ENCODE measurements at regions not wholly inside any gene's neighbourhood (a gene's known extent, or its start where the extent isn't known, plus 50 kb on each side); places are given as distances from the start of the nearest gene placed in this dataset.

DNA sequence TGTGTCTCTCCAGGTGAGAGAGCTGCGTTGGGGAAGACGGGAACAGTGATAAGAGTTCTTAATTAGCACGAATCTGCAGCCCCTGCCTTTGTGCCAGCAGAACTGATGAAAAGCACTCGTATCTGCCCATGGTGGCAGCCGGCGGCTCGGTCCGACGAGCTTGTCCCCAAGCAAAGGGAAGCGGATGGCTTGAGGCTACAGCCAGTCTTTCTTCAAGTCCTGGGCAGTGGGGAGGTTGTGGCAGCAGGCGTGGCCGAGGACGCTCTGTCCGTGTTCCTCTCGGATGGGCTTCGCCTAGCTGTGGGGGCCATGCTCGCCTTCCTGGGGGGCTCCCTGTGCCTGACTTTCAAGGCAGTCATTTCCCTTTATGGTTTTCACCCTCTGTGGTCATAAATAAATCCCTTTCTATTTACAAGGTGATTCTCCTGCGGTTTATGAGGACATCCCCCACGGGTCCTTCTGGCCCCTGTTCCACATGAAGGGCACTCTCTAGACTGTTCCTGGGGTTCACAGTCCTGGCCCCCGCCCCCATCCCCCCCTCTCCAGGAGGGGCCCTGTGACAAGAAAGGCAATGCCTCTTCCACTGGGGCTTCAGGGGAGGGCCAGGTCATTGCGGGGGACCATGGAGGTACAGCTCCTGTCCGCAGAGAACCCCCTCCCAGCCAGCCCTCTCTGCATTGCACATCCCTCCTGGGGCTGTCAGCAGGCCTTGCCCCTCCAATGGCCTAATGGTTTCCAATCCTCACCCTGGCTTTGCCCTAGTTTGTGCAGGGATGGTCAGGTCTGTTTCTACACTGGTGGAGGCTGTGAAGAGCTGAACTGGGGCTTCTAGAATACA is 1212.3 kb downstream of the BRD1 start:
- TF ChIP-seq ZNF546 (CRISPR knock-in tag; conservative IDR thresholded peaks at IDR 0.05) (no peak), CTCF (CRISPR knock-in tag; IDR thresholded peaks at IDR 0.05) (no peak), CHD2 (IDR thresholded peaks at IDR 0.05; ENCODE audit: low read depth, low read length) (no peak), ZNF263 (CRISPR knock-in tag; IDR thresholded peaks at IDR 0.05) (no peak), SMC3 (IDR thresholded peaks at IDR 0.05; ENCODE audit: low read length) (no peak), ZNF142 (CRISPR knock-in tag; IDR thresholded peaks at IDR 0.05) (no peak), ZNF407 (CRISPR knock-in tag; IDR thresholded peaks at IDR 0.05; ENCODE audit: not compliant biosample characterization) (no peak)
- TF ChIP-seq, protein P1, sequence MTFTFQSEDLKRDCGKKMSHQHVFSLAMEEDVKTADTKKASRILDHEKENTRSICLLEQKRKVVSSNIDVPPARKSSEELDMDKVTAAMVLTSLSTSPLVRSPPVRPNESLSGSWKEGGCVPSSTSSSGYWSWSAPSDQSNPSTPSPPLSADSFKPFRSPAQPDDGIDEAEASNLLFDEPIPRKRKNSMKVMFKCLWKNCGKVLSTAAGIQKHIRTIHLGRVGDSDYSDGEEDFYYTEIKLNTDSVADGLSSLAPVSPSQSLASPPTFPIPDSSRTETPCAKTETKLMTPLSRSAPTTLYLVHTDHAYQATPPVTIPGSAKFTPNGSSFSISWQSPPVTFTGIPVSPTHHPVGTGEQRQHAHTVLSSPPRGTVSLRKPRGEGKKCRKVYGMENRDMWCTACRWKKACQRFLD (CRISPR knock-in tag; IDR thresholded peaks at IDR 0.05; ENCODE audit: borderline replicate concordance): no peak

Measured in HepG2 (cell line).